HCT116 (cell line): ENCODE measurements at regions not wholly inside any gene's neighbourhood (a gene's known extent, or its start where the extent isn't known, plus 50 kb on each side); places are given as distances from the start of the nearest gene placed in this dataset.

ENCODE experiments used
- ATAC-seq: fragments of 200-7000 bp; cut with Tn5 transposase; 2 replicates; pipeline ENCODE4 v1.9.1; 2020; ENCODE audit warnings: mild to moderate bottlenecking, moderate library complexity
- BruUV-seq: library from RNA; stranded (reverse); fragments of 400-500 nt; replicated peaks from 2 replicates; lab custom pipeline; 2021; lab: Mats Ljungman, UMichigan
- CTCF ChIA-PET: fragments of 300-600 bp; sonication (Branson Sonifier 250); formaldehyde crosslinking; loops from one replicate; lab custom pipeline; 2021; ENCODE audit warnings: antibody characterized with exemption; lab: Charles Lee
- POLR2A ChIA-PET: fragments of 300-600, 350-600 bp; sonication (Branson Sonifier 250); formaldehyde crosslinking; loops from one replicate; lab custom pipeline; 2021; ENCODE audit warnings: antibody characterized with exemption; lab: Charles Lee
- RAD21 ChIA-PET, 2 experiments: fragments of 300-600 bp; sonication (Branson Sonifier 250); formaldehyde crosslinking; loops; one replicate each; lab custom pipeline; 2023; ENCODE audit warnings: low total read pairs in 2 of 2; ENCODE audit not compliant: uncharacterized antibody in 2 of 2, unreplicated experiment in 2 of 2, low non-redundant PET in 1 of 2; lab: Charles Lee
- DNase-seq: peaks from one replicate; pipeline ENCODE4 v3.0.0-alpha.2; 2010; ENCODE audit warnings: low read depth, low spot score
- H2AFZ ChIP-seq: fragments of 200-600 bp; shearing (Covaris generic), sonication (generic); 2 replicates; pipeline ENCODE4 v1.6.1; 2017; ENCODE audit warnings: low read depth, mixed run types, mixed read lengths, antibody characterized with exemption, low read length; ENCODE audit not compliant: poor library complexity, severe bottlenecking
- H3K27ac ChIP-seq: 2 replicates; pipeline ENCODE4 v1.5.1; 2012; ENCODE audit warnings: low read depth, low read length
- H3K27me3 ChIP-seq: fragments of 200-600 bp; sonication (generic); 2 replicates; pipeline ENCODE4 v1.6.1; 2016; ENCODE audit warnings: mixed run types, low read length, mixed read lengths; ENCODE audit not compliant: insufficient read depth
- H3K36me3 ChIP-seq, 2 experiments: fragments of 200-500 bp in 1 of 2; fragments of 200-600 bp in 1 of 2; sonication (Bioruptor generic) in 1 of 2; sonication (generic) in 1 of 2; 2 replicates each; pipeline versions ENCODE4 v1.5.1 to v1.6.1; 2014 to 2016; ENCODE audit warnings: low read length in 2 of 2, inconsistent platforms in 1 of 2, mixed read lengths in 1 of 2, mixed run types in 1 of 2; ENCODE audit not compliant: insufficient read depth in 2 of 2, control insufficient read depth in 1 of 2
- H3K4me1 ChIP-seq, 2 experiments: fragments of 200-600 bp in 1 of 2; sonication (generic) in 1 of 2; 2 replicates each; pipeline versions ENCODE4 v1.5.1 to v1.6.1; 2012 to 2017; ENCODE audit warnings: low read length in 2 of 2, inconsistent platforms in 1 of 2, mild to moderate bottlenecking in 1 of 2, mixed read lengths in 1 of 2, mixed run types in 1 of 2, moderate library complexity in 1 of 2; ENCODE audit not compliant: insufficient read depth in 2 of 2, control insufficient read depth in 1 of 2
- H3K4me2 ChIP-seq: fragments of 200-600 bp; sonication (generic); 2 replicates; pipeline ENCODE4 v1.6.1; 2017; ENCODE audit warnings: mixed run types, low read length, mixed read lengths
- H3K4me3 ChIP-seq, 2 experiments: fragments of 200-600 bp in 1 of 2; sonication (generic) in 1 of 2; replicated peaks in 1 of 2; 2 replicates each; pipeline ENCODE4 v1.5.1; 2011 to 2016; ENCODE audit warnings: low read length in 2 of 2, control low read depth in 1 of 2, low read depth in 1 of 2, mild to moderate bottlenecking in 1 of 2, mixed read lengths in 1 of 2, mixed run types in 1 of 2
- H3K79me2 ChIP-seq: fragments of 200-600 bp; sonication (generic); 2 replicates; pipeline ENCODE4 v1.6.1; 2017; ENCODE audit warnings: mild to moderate bottlenecking, mixed run types, low read length, moderate library complexity, mixed read lengths; ENCODE audit not compliant: insufficient read depth
- H3K9ac ChIP-seq: fragments of 200-600 bp; sonication (generic); 2 replicates; pipeline ENCODE4 v1.6.1; 2016; ENCODE audit warnings: low read length, mixed read lengths
- H3K9me2 ChIP-seq: fragments of 200-600 bp; sonication (generic), shearing (Covaris generic); 2 replicates; pipeline ENCODE4 v1.6.1; 2017; ENCODE audit warnings: mixed run types, mild to moderate bottlenecking, moderate library complexity; ENCODE audit not compliant: insufficient read depth
- H3K9me3 ChIP-seq, 2 experiments: fragments of 200-500 bp in 1 of 2; fragments of 200-600 bp in 1 of 2; sonication (Bioruptor generic) in 1 of 2; sonication (generic) in 1 of 2; 2 replicates each; pipeline ENCODE4 v1.6.1; 2014 to 2017; ENCODE audit warnings: low read length in 2 of 2, mixed read lengths in 2 of 2, inconsistent platforms in 1 of 2, low read depth in 1 of 2, mild to moderate bottlenecking in 1 of 2, mixed run types in 1 of 2, moderate library complexity in 1 of 2; ENCODE audit not compliant: control insufficient read depth in 1 of 2, insufficient read depth in 1 of 2
- H4K20me1 ChIP-seq: fragments of 200-600 bp; sonication (generic), shearing (Covaris generic); 2 replicates; pipeline ENCODE4 v1.6.1; 2017; ENCODE audit warnings: mixed run types, mild to moderate bottlenecking, moderate library complexity; ENCODE audit not compliant: insufficient read depth
- CTCF ChIP-seq, 3 experiments: fragments of 200-600 bp in 1 of 3; sonication (generic) in 1 of 3; IDR thresholded peaks in 2 of 3; conservative IDR thresholded peaks in 1 of 3; 2 replicates each; pipeline ENCODE4 v1.5.1; 2012 to 2017; ENCODE audit warnings: low read depth in 2 of 3, low read length in 2 of 3, antibody characterized with exemption in 1 of 3, borderline replicate concordance in 1 of 3, control low read depth in 1 of 3, mild to moderate bottlenecking in 1 of 3, mixed read lengths in 1 of 3, mixed run types in 1 of 3, moderate library complexity in 1 of 3; ENCODE audit not compliant: insufficient read depth in 1 of 3
- ELF1 ChIP-seq: IDR thresholded peaks from 2 replicates; pipeline ENCODE4 v1.6.1; 2012; ENCODE audit warnings: low read depth, borderline replicate concordance
- EZH2 ChIP-seq: fragments of 200-600 bp; sonication (generic); IDR thresholded peaks from 2 replicates; pipeline ENCODE4 v1.6.1; 2017; ENCODE audit warnings: antibody characterized with exemption, mixed run types
- EZH2phosphoT487 ChIP-seq: fragments of 200-600 bp; IDR thresholded peaks from 2 replicates; pipeline ENCODE4 v1.6.1; 2018; ENCODE audit warnings: antibody characterized with exemption, borderline replicate concordance
- FOSL1 ChIP-seq: IDR thresholded peaks from 2 replicates; pipeline ENCODE4 v1.6.1; 2012; ENCODE audit warnings: low read depth
- JUND ChIP-seq: IDR thresholded peaks from 2 replicates; pipeline ENCODE4 v1.6.1; 2012
- POLR2AphosphoS5 ChIP-seq: IDR thresholded peaks from 2 replicates; pipeline ENCODE4 v1.6.1; 2011; ENCODE audit warnings: mild to moderate bottlenecking, low read depth, low read length, moderate library complexity
- RAD21 ChIP-seq: IDR thresholded peaks from 2 replicates; pipeline ENCODE4 v1.6.1; 2012; ENCODE audit warnings: low read depth, mild to moderate bottlenecking
- REST ChIP-seq: IDR thresholded peaks from 2 replicates; pipeline ENCODE4 v1.6.1; 2012; ENCODE audit warnings: low read depth
- SIN3A ChIP-seq: IDR thresholded peaks from 2 replicates; pipeline ENCODE4 v1.6.1; 2012; ENCODE audit warnings: low read depth
- SRF ChIP-seq: IDR thresholded peaks from 2 replicates; pipeline ENCODE4 v1.6.1; 2012; ENCODE audit warnings: low read depth
- YY1 ChIP-seq: IDR thresholded peaks from 2 replicates; pipeline ENCODE4 v1.6.1; 2011; ENCODE audit warnings: low read length, low read depth, moderate library complexity, mild to moderate bottlenecking; ENCODE audit not compliant: insufficient replicate concordance; ENCODE audit errors: extremely low read depth
- ZBTB33 ChIP-seq: IDR thresholded peaks from 2 replicates; pipeline ENCODE4 v1.6.1; 2011; ENCODE audit warnings: mild to moderate bottlenecking, low read length, moderate library complexity; ENCODE audit not compliant: insufficient replicate concordance; ENCODE audit errors: extremely low read depth
- ZFX ChIP-seq: fragments of 450-650 bp; IDR thresholded peaks from 2 replicates; pipeline ENCODE4 v1.6.1; 2017
- intact Hi-C: fragments of 100-400 bp; cut with micrococcal nuclease; formaldehyde crosslinking; loops from 2 replicates; pipeline ENCODE4 v1.10.0; 2022
- TF ChIP-seq, protein P1 (sequence below): IDR thresholded peaks from 2 replicates; pipeline ENCODE4 v1.6.1; 2012
- TF ChIP-seq, protein P2 (sequence below): IDR thresholded peaks from 2 replicates; pipeline ENCODE4 v1.6.1; 2012

DNA sequence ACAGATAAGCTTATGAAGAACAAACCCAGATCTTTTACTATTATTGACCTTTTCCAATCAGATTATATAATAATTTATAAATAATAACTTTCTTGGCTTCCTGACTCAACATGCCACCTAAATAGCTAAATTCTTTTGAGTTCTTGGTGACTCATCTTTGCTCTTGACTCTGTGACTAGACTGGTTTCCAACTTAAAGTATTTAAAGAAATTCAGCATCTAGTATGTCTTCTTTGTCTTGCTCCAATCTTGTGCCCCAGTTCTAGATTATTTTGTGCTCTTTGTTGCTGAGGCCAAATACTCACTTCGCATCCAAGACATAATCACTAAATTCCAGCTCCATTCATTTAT lies 483.2 kb upstream of the TBL1XR1 start:
- H3K9ac ChIP-seq, result no peak overlapping the region

More for the DNA sequence above, 483.2 kb upstream of the TBL1XR1 start:
- CTCF ChIA-PET, result no interaction called here
- H4K20me1 ChIP-seq, result no peaks in the 10 kb centered on the region
- DNase-seq, result no peak
- H3K36me3 ChIP-seq, result no peaks in the 10 kb centered on the region
- no peaks in the 10 kb centered on the region for H3K79me2 ChIP-seq
- no peak overlapping the region for H2AFZ ChIP-seq
- POLR2A ChIA-PET, result no interaction called here
- no peak overlapping the region for H3K4me3 ChIP-seq
- H3K9me2 ChIP-seq, result no peaks in the 10 kb centered on the region
- ATAC-seq, result no peak
- intact Hi-C loops, result no loop called here
- BruUV-seq, result no TSS peak
- no peak overlapping the region for H3K4me2 ChIP-seq
- RAD21 ChIA-PET, result no interaction called here
- no peaks in the 10 kb centered on the region for H3K4me1 ChIP-seq
- H3K9me3 ChIP-seq, result no peaks in the 10 kb centered on the region
- no peak for TF ChIP-seq ZBTB33
- TF ChIP-seq, protein P1, sequence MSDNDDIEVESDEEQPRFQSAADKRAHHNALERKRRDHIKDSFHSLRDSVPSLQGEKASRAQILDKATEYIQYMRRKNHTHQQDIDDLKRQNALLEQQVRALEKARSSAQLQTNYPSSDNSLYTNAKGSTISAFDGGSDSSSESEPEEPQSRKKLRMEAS, result no peak
- TF ChIP-seq YY1, result no peak
- TF ChIP-seq ZFX, result no peak
- TF ChIP-seq POLR2AphosphoS5, result no peak
- TF ChIP-seq ELF1, result no peak
- TF ChIP-seq FOSL1, result no peak
- TF ChIP-seq EZH2phosphoT487, result no peak
- no peak for TF ChIP-seq CTCF (IDR thresholded peaks at IDR 0.05 in 2 of 3, conservative IDR thresholded peaks at IDR 0.05 in 1 of 3; ENCODE audit: borderline replicate concordance in 1 of 3, insufficient read depth in 1 of 3, low read depth in 2 of 3, low read length in 2 of 3)
- TF ChIP-seq REST, result no peak
- TF ChIP-seq, protein P2, sequence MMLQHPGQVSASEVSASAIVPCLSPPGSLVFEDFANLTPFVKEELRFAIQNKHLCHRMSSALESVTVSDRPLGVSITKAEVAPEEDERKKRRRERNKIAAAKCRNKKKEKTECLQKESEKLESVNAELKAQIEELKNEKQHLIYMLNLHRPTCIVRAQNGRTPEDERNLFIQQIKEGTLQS, result no peak
- TF ChIP-seq EZH2, result no peak
- no peak for TF ChIP-seq SIN3A
- no peak for TF ChIP-seq JUND
- no peak for TF ChIP-seq SRF
- TF ChIP-seq RAD21, result no peak
- no peak overlapping the region for H3K27ac ChIP-seq
- H3K27me3 ChIP-seq, result no peaks in the 10 kb centered on the region
